HEK293 (cell line): ENCODE measurements at regions not wholly inside any gene's neighbourhood (a gene's known extent, or its start where the extent isn't known, plus 50 kb on each side); places are given as distances from the start of the nearest gene placed in this dataset.

Experiments
- CTCF ChIA-PET: fragments of 350-600 bp; formaldehyde crosslinking; extraction: SDS; loops from one replicate; lab custom pipeline; 2021; ENCODE audit warnings: antibody characterized with exemption; lab: Yijun Ruan, JAX
- POLR2A ChIA-PET: fragments of 300-600 bp; formaldehyde crosslinking; extraction: SDS; loops from one replicate; lab custom pipeline; 2020; ENCODE audit warnings: antibody characterized with exemption, inconsistent platforms; lab: Yijun Ruan, JAX
- H3K27ac ChIP-seq: fragments of 200-500 bp; sonication (Bioruptor generic); 2 replicates; pipeline ENCODE4 v1.5.1; 2014; ENCODE audit warnings: low read depth, low read length, control low read depth, inconsistent platforms; ENCODE audit errors: extremely low read depth
- H3K36me3 ChIP-seq, 2 experiments: fragments of 200-500 bp in 1 of 2; sonication (Bioruptor generic) in 1 of 2; 1 replicate in 1 of 2; 2 replicates in 1 of 2; pipeline ENCODE4 v1.5.1; 2014 to 2017; ENCODE audit warnings: inconsistent platforms in 2 of 2, low read length in 2 of 2; ENCODE audit not compliant: control insufficient read depth in 2 of 2, insufficient read depth in 1 of 2
- H3K4me1 ChIP-seq: fragments of 200-500 bp; sonication (Bioruptor generic); 2 replicates; pipeline ENCODE4 v1.5.1; 2014; ENCODE audit warnings: mild to moderate bottlenecking, low read length, inconsistent platforms; ENCODE audit not compliant: control insufficient read depth, insufficient read depth
- H3K4me3 ChIP-seq: 2 replicates; pipeline ENCODE4 v1.5.1; 2011; ENCODE audit warnings: low read depth, mild to moderate bottlenecking, control low read depth, low read length, moderate library complexity
- H3K9me3 ChIP-seq: fragments of 200-500 bp; sonication (Bioruptor generic); 2 replicates; pipeline ENCODE4 v1.5.1; 2014; ENCODE audit warnings: low read depth, low read length, inconsistent platforms; ENCODE audit not compliant: control insufficient read depth, insufficient read depth
- KLF10 ChIP-seq: fragments of 450-650 bp; IDR thresholded peaks from 2 replicates; pipeline ENCODE4 v1.5.1; 2018; ENCODE audit warnings: missing biosample characterization, mild to moderate bottlenecking, missing genetic modification characterization
- PBX3 ChIP-seq: sonication (generic); formaldehyde crosslinking; IDR thresholded peaks from 2 replicates; pipeline ENCODE4 v1.8.1; 2022; ENCODE audit warnings: mild to moderate bottlenecking, moderate library complexity, missing genetic modification reagents
- PRDM1 ChIP-seq: fragments of 450-650 bp; formaldehyde crosslinking; IDR thresholded peaks from 2 replicates; pipeline ENCODE4; 2016; ENCODE audit warnings: missing biosample characterization, missing genetic modification characterization
- REST ChIP-seq: fragments of 450-650 bp; formaldehyde crosslinking; IDR thresholded peaks from 2 replicates; pipeline ENCODE4 v1.5.1; 2016; ENCODE audit warnings: missing biosample characterization, missing genetic modification characterization
- SCRT2 ChIP-seq: fragments of 450-650 bp; formaldehyde crosslinking; IDR thresholded peaks from 2 replicates; pipeline ENCODE4 v1.5.1; 2016; ENCODE audit warnings: missing biosample characterization, missing genetic modification characterization
- ZFP37 ChIP-seq: fragments of 450-650 bp; formaldehyde crosslinking; IDR thresholded peaks from 2 replicates; pipeline ENCODE4 v1.5.1; 2016; ENCODE audit warnings: missing biosample characterization, missing genetic modification characterization
- ZNF140 ChIP-seq: fragments of 450-650 bp; formaldehyde crosslinking; IDR thresholded peaks from 2 replicates; pipeline ENCODE4 v1.5.1; 2016; ENCODE audit warnings: missing biosample characterization, missing genetic modification characterization
- ZNF19 ChIP-seq: fragments of 450-650 bp; formaldehyde crosslinking; IDR thresholded peaks from 2 replicates; pipeline ENCODE4; 2016; ENCODE audit warnings: missing biosample characterization, missing genetic modification characterization, low read depth
- ZNF513 ChIP-seq: fragments of 450-650 bp; IDR thresholded peaks from 2 replicates; pipeline ENCODE4 v1.5.1; 2018; ENCODE audit warnings: missing biosample characterization, missing genetic modification characterization
- ZNF529 ChIP-seq: fragments of 450-650 bp; formaldehyde crosslinking; IDR thresholded peaks from 2 replicates; pipeline ENCODE4 v1.5.1; 2017; ENCODE audit warnings: missing genetic modification characterization, missing biosample characterization; ENCODE audit not compliant: insufficient replicate concordance
- ZNF544 ChIP-seq: fragments of 450-650 bp; formaldehyde crosslinking; IDR thresholded peaks from 2 replicates; pipeline ENCODE4 v1.5.0; 2017; ENCODE audit warnings: missing biosample characterization, missing genetic modification characterization
- ZNF549 ChIP-seq: fragments of 450-650 bp; IDR thresholded peaks from 2 replicates; pipeline ENCODE4 v1.5.1; 2018; ENCODE audit warnings: missing biosample characterization, missing genetic modification characterization, mild to moderate bottlenecking, inconsistent platforms, moderate library complexity
- ZNF560 ChIP-seq: fragments of 450-650 bp; formaldehyde crosslinking; IDR thresholded peaks from 2 replicates; pipeline ENCODE4 v1.5.1; 2017; ENCODE audit warnings: missing biosample characterization, missing genetic modification characterization, borderline replicate concordance
- ZNF624 ChIP-seq: fragments of 450-650 bp; formaldehyde crosslinking; IDR thresholded peaks from 2 replicates; pipeline ENCODE4 v1.5.1; 2017; ENCODE audit warnings: missing biosample characterization, missing genetic modification characterization
- ZNF654 ChIP-seq: fragments of 450-650 bp; formaldehyde crosslinking; IDR thresholded peaks from 2 replicates; pipeline ENCODE4 v1.5.1; 2016; ENCODE audit warnings: low read depth, missing biosample characterization, missing genetic modification characterization
- ZNF670 ChIP-seq: fragments of 450-650 bp; formaldehyde crosslinking; IDR thresholded peaks from 2 replicates; pipeline ENCODE4 v1.5.1; 2016; ENCODE audit warnings: missing biosample characterization, missing genetic modification characterization, low read depth
- ZNF692 ChIP-seq: fragments of 450-650 bp; formaldehyde crosslinking; IDR thresholded peaks from 2 replicates; pipeline ENCODE4 v1.5.1; 2016; ENCODE audit warnings: missing biosample characterization, missing genetic modification characterization
- ZNF701 ChIP-seq: fragments of 450-650 bp; formaldehyde crosslinking; IDR thresholded peaks from 2 replicates; pipeline ENCODE4 v1.5.1; 2016; ENCODE audit warnings: missing biosample characterization, missing genetic modification characterization
- ZNF768 ChIP-seq: fragments of 450-650 bp; formaldehyde crosslinking; IDR thresholded peaks from 2 replicates; pipeline ENCODE4 v1.5.1; 2018; ENCODE audit warnings: missing biosample characterization, mild to moderate bottlenecking, missing genetic modification characterization
- TF ChIP-seq, protein P1 (sequence below): fragments of 450-650 bp; formaldehyde crosslinking; IDR thresholded peaks from 2 replicates; pipeline ENCODE4 v1.5.1; 2016; ENCODE audit warnings: missing biosample characterization, missing genetic modification characterization
- TF ChIP-seq, protein P2 (sequence below): fragments of 450-650 bp; formaldehyde crosslinking; IDR thresholded peaks from 2 replicates; pipeline ENCODE4 v1.5.1; 2016; ENCODE audit warnings: missing biosample characterization, missing genetic modification characterization

DNA sequence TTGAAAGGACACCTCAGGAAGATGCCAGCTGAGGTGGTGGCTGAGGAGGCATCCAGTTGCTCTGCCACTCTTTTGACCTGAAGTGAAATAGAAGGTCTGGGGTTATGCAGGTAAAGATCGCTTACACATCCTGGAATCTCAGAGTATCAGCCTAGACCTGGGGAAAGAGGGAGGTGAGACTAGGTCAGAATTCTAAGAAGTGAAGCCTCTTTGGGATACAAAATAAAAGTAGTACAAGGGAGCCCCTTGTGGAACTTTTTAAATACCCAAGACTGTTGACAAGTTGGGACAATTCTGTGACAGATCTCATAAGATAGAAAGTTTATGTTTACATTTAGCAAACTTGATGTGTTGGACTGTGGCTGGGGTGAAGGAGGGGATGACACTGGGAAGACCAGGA is 263.1 kb downstream of the SPRY1 start (continued):
- TF ChIP-seq REST (no peak), PRDM1 (no peak), SCRT2 (no peak), PBX3 (no peak), ZNF692 (no peak)

- TF ChIP-seq ZNF549 (tag by site-specific recombination) (no peak), ZNF654 (peak; percentile 38)
- H3K36me3 ChIP-seq: no peaks in the 10 kb centered on the region
- H3K9me3 ChIP-seq: no peaks in the 10 kb centered on the region; the same call in 1 of the 2 replicates
- H3K4me3 ChIP-seq: no peak overlapping the region
- H3K27ac ChIP-seq: no peak overlapping the region
- POLR2A ChIA-PET: no interaction called here
- CTCF ChIA-PET: interaction anchor here (0.5 to 2.7 kb wide), 28 partner anchors 11 to 662 kb away, joined by 3 to 19 read pairs (median 3); no protein-coding TSS in a partner anchor
- H3K4me1 ChIP-seq: no peaks in the 10 kb centered on the region
These were observed 264.6 kb downstream of the SPRY1 start for GRCh38 chr4:123661080-123661737.

DNA sequence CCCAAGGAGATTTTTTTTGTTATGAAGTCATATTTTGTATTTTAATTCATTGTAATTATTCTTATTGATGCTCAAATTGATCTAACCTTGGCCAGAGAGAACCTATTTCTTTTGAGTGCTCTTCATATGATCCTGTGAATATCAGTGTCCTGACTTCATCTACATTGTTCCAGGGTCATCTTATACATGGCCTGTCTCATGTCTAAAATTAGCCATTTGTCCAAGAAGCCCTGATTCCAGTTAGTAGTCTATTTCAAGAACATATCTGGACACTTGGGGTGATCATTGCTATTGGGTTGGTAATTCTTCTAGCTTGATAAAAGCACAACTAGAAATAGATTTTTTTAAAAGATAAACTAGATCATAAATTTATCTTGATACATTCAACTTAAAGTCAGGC is 266.2 kb downstream of the SPRY1 start:
- Histone ChIP-seq H3K4me1 (no peaks in the 10 kb centered on the region), H3K36me3 (no peaks in the 10 kb centered on the region), H3K9me3 (no peaks in the 10 kb centered on the region), H3K27ac (no peak overlapping the region), H3K4me3 (no peak overlapping the region)
- ChIA-PET CTCF (interaction anchor here (1.0 to 2.7 kb wide), 2 partner anchors 110 to 535 kb away, joined by 4 to 6 read pairs; no protein-coding TSS in a partner anchor), POLR2A (no interaction called here)
- TF ChIP-seq ZNF768 (tag by site-specific recombination): no peak
- no peak for TF ChIP-seq ZNF544
- no peak for TF ChIP-seq ZNF701 (tag by site-specific recombination)
- no peak for TF ChIP-seq ZNF19 (tag by site-specific recombination)
- TF ChIP-seq ZNF670: no peak
- no peak for TF ChIP-seq ZNF140 (tag by site-specific recombination)
- no peak for TF ChIP-seq ZNF513 (tag by site-specific recombination)
- no peak for TF ChIP-seq ZNF529 (tag by site-specific recombination)
- TF ChIP-seq KLF10 (tag by site-specific recombination): no peak
- no peak for TF ChIP-seq ZFP37 (tag by site-specific recombination)
- TF ChIP-seq, protein P1, sequence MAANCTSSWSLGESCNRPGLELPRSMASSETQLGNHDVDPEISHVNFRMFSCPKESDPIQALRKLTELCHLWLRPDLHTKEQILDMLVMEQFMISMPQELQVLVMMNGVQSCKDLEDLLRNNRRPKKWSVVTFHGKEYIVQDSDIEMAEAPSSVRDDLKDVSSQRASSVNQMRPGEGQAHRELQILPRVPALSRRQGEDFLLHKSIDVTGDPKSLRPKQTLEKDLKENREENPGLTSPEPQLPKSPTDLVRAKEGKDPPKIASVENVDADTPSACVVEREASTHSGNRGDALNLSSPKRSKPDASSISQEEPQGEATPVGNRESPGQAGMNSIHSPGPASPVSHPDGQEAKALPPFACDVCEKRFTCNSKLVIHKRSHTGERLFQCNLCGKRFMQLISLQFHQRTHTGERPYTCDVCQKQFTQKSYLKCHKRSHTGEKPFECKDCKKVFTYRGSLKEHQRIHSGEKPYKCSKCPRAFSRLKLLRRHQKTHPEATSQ (tag by site-specific recombination): no peak
- TF ChIP-seq, protein P2, sequence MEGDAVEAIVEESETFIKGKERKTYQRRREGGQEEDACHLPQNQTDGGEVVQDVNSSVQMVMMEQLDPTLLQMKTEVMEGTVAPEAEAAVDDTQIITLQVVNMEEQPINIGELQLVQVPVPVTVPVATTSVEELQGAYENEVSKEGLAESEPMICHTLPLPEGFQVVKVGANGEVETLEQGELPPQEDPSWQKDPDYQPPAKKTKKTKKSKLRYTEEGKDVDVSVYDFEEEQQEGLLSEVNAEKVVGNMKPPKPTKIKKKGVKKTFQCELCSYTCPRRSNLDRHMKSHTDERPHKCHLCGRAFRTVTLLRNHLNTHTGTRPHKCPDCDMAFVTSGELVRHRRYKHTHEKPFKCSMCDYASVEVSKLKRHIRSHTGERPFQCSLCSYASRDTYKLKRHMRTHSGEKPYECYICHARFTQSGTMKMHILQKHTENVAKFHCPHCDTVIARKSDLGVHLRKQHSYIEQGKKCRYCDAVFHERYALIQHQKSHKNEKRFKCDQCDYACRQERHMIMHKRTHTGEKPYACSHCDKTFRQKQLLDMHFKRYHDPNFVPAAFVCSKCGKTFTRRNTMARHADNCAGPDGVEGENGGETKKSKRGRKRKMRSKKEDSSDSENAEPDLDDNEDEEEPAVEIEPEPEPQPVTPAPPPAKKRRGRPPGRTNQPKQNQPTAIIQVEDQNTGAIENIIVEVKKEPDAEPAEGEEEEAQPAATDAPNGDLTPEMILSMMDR (tag by site-specific recombination): no peak
- no peak for TF ChIP-seq ZNF624 (tag by site-specific recombination)
- no peak for TF ChIP-seq ZNF560 (tag by site-specific recombination)
